ENCODE measurements at regions not wholly inside any gene's neighbourhood (a gene's known extent, or its start where the extent isn't known, plus 50 kb on each side); places are given as distances from the start of the nearest gene placed in this dataset.

DNA sequence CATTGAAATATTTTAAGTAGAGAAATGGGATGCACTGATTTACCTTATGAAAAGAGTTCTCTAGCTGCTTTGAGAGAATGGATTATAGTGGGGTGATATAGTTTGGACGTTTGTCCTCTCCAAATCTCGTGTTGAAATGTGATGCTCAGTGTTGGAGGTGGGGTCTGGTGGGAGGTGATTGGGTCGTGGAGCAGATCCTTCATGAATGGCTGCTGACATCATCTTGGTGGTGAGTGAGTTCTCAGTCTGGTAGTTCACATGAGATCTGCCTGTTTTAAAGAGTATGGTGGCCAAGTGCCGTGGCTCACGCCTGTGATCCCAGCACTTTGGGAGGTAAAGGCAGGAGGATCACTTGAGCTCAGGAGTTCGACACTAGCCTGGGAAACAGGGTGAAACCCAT, 58.7 kb upstream of the SH3RF3 start:
- no peak for FAIRE-seq
- DNase-seq (ENCODE audit: low spot score): no peak

DNA sequence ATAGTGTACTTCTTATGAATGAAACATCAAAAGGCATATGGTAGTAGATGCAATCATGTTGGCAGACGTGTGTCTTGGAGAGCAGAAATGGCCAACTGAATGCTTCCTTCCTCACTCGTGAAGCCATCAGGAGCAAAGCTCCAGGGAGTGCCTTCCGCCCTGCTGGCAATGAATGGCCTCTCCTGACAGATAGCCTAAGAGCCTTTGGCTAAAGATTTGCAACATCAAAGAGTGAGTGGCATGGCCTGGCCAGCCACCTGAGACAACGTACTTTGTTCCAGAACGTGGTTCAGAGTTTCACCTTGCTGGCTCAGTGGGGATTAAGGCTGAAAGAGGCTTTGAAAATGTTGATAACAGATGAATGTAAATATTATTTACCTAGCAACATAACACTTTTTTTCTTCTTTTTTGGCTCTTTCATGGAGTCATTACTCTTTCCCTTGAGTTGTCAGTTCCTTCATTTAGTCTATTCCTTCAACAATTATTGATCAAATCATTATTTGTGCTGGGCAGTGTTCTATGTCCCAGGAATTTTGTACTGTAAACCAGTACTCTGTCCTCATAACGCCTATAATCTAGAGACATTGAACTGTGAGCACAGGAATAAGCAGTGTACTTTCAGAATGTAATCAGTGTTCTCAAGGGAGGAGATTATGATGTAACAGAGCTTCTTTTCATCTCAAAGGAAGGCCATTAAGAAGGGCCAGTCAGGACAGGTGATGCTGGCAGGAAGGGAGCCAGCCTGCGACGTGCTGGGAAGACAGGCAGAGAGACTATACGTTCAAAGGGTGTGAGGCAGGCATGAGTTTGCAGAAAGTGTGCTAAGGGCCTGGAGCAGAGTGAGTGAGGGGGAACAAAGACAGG, 59.4 kb upstream of the SH3RF3 start:
- FAIRE-seq (peak; percentile 58), DNase-seq (ENCODE audit: low spot score) (no peak)

DNA sequence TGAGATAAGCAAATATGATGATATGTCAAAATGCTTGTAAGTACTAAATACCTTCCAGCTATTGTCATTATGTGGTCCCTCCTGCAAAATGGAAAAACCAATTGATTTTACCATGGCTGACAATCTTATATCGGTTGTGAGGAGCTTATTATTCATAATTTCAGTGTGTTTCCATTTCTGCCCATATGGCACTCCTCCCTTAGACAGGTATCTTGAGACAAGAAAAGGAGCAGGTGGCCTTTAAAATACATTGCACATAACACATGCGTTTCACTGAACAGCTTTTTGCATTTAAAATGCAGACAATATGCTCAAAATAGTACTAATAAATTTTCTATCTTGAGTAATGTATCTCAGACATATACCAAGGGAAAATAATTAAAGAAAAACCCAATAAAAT, 60.2 kb upstream of the SH3RF3 start:
- FAIRE-seq (no peak), DNase-seq (ENCODE audit: low spot score) (no peak)

DNA sequence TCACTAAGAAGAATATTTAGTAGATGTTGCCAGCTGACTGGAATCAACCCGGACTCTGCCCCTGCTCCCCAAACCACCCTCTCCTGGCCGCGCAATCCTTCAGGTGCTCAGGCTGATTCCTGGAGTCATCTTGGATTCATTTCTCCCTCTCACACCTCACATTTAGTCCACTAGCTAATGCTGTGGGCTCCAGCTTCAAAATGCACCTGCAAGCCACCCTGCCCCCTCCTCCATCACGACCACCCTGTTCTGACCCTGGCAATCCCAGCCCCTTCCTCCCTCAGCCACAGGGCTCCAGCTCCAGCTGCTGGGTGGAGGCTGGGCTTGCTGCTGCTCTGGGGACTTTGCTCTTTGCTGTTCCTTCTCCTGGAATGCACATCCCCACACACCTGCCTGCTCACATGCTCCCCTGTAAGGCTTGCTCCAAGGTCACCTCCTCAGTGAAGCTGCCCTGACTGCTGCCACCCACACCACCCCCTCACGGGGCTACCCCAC, 61.3 kb upstream of the SH3RF3 start:
- no peak for FAIRE-seq
- no peak for DNase-seq (ENCODE audit: low spot score)

DNA sequence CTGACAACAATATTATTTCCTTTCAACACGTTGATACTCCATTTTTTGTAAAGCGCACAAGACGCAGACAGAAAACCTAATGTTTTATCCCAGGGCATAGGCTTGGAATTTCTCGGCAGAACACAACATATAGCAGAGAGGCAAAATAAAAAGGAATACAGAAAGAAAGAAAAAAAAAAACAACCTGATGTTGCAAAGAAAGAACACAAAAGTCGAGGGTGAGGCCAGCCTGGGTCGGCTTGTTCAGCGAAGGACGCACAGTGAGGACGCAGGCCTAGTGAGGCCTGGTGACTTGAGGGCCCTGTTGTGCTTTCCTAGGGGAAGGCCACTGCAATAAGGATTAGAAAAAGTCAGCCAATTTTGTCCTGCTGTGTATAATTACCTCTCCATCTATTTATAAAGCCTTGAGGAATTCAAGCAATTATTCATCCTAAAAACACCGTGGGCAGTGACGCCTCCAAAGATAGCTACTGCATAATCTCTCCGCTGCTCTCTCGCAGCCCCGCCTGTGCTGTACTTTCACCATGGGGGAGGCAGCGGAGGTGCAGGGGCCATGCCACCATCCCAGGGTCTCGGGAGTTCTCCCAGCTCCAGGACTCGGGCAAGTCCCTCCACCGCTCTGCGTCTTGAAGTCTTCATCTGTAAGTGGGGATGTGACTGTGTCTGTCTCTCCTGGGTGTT, 61.9 kb upstream of the SH3RF3 start:
- DNase-seq (ENCODE audit: low spot score) (no peak), FAIRE-seq (no peak)

DNA sequence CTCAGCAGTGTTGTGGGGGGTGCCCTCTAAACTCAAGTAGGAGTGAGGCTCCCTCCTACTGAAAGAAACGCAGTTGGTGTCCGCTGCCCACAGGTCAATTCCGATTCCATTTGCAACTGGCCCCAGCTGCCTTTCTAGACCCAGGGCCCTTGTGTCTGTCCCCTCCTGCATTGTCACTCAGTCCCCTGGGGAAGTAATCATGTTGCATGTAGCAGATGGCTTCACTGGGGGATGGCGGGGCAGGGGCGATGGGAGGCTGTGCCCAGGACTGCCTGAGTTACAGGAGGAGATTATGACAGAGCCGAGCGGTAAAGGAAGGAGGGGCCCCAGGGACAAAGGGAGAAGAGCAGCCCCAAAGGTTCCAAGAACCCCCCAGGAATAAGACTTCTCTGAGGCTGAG, 62.5 kb upstream of the SH3RF3 start:
- FAIRE-seq (no peak), DNase-seq (ENCODE audit: low spot score) (no peak)

DNA sequence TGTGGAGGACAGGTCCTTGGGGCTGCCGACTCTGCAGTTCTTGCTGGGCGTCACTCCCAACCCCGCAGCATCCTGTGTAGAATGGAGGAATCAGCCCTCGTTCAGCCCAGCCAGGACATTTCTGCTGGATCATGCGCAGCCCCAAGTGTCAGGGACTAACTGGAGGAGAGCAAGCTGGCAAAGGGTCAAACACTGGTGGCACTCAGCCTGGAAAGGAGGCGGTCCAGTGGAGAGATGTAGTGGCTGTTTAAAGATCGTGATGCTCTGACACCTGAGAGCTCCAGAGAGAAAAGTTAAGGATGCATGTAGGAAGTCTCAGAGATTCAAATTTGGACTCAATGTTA, 63.6 kb upstream of the SH3RF3 start:
- DNase-seq (ENCODE audit: low spot score) (no peak), FAIRE-seq (no peak)

DNA sequence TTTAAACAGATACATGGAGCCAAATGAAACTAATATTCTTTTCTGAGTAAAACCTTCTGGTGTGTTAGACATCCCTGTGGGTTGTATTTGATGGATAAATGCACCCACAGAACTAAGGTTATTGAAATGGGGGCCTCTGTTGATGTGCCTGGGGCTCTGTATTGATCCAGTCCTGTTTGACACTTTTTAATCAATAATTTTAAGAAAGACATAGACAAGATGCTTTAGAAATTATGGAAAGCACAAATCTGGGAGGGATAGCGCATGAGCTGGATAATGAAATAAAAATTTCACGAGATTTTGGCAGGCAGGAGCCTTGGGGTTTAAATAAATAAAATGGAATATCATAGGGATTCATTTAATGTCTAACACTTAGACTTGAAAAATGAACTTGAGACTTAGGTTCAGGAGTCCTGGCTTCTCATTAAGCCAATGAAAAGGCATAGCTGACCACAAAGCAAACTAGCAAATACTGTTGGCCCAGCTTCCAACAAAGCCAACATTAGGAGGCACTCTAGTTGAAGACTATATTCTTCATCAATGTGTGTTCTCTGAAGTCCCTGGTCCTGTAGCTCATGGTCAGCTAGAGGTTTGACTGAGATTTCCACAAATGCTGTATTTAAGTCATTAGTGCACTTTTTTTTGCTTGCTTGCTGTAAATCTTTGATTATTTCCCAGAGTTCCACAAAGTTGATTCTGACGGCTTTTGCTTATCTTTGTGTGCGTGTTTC, 64.2 kb upstream of the SH3RF3 start:
- DNase-seq (ENCODE audit: low spot score) (no peak), FAIRE-seq (no peak)

DNA sequence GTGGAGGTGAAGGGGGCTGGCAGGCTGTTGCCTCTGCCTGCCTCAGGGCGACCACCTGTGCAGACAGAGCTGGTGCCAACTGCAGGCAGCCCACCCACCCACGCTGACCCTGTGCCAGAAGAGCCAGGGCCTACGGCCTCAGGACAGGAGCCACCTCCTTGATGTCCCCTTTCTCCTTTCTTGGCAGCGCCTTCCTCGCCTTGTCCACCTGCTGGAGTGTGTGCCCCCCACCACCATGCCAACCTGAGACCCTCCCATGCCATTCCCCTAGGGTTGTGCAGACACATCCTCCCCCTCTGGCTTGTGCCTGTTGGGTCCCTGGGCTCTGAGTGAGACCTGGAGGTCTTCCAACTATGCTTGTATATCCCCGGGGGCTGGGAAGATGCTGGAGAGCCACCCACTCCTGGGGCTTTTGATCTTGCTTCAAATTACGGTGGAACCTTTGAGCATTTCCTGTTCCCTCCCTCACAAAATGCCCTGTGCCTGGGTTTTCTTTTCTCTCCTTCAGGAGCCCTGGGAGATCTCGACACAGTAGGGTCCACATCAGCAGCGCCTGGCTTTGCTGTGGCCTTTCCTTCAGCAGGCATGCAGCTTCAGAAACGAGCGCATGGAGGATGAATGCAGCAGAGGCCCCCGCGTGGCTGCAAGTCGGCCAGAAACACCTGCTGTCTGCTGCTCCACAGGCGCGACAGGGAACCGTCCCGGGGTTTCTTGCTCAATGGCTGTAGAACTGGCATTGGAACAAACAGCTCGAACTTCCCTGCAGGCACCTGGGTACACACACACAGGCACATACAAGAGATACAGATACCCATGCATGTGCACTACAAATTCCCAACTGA, 65.9 kb upstream of the SH3RF3 start:
- DNase-seq (ENCODE audit: low spot score) (peak; percentile 32), FAIRE-seq (no peak)

DNA sequence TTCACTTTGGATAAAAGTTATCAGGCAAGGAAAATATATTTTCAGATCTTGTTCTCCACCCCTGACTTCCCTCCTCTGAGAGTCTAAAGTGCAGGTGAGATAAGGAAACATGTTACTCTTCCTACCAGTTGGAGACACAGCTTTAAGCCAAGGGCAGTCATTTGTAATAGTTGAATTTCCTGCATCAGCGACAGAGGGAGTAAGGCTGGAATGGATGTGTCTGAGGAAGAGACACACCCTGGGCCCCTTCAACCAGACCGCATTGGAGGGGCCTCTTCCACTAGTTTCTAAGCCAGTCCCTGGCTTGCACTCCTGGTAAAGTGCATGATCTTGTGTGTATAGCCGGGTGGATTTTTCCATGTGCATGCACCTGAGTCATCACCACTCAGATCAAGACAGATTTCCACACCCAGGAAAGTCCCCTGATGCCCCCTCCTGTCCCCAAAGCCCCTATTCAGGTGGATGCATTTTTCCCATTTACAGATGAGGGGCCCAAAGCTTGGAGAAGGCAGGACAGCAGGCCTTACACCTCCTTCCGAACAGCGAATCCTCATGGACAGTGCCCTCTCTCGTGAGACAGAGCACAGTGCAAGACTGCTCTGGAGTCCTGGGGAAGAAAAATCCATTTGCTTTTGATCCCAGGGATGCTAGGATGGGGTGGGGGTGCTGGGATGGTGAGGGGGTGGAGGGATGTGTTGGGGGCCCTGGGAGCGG, 66.7 kb upstream of the SH3RF3 start:
- DNase-seq (ENCODE audit: low spot score): no peak
- no peak for FAIRE-seq

DNA sequence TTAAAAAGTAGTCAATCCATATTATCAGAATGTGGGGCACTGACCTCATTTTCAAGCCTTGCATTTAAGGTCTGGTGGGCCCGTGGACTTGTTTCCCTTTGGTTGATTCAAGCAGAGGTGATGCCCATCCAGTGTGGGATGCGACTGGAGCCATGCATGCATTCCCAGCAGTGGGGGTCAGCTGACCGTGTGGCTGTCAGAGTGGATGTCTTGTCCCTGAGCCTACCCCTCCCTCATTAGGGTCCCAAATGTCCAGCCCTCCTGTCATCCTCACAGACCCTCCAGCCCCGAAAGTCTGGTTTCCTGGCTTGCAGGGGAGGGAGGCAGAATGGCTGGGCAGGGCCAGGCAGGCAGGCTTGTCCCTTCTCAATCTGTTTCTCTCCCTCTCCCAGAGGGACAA, 67.3 kb upstream of the SH3RF3 start:
- FAIRE-seq (no peak), DNase-seq (ENCODE audit: low spot score) (no peak)

DNA sequence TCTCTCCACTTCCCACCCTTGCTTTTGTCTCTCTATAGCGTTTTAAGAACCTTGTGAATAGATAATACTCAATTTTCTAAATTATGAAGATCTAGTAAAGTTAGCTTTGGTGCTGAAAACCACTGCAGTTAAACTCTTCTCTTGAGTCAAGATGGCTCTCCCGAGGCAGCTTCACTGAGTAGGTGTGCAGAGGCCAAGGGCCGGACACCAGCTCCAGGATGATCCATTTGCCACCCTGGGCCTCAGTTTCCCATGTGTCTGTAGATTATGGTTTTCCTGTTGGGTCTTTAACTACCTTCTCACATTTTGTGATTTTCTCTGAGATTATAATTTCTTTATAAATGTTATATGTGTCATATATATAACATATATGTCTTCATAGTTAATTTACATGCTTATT, 68.5 kb upstream of the SH3RF3 start:
- DNase-seq (ENCODE audit: low spot score): no peak
- FAIRE-seq: no peak

DNA sequence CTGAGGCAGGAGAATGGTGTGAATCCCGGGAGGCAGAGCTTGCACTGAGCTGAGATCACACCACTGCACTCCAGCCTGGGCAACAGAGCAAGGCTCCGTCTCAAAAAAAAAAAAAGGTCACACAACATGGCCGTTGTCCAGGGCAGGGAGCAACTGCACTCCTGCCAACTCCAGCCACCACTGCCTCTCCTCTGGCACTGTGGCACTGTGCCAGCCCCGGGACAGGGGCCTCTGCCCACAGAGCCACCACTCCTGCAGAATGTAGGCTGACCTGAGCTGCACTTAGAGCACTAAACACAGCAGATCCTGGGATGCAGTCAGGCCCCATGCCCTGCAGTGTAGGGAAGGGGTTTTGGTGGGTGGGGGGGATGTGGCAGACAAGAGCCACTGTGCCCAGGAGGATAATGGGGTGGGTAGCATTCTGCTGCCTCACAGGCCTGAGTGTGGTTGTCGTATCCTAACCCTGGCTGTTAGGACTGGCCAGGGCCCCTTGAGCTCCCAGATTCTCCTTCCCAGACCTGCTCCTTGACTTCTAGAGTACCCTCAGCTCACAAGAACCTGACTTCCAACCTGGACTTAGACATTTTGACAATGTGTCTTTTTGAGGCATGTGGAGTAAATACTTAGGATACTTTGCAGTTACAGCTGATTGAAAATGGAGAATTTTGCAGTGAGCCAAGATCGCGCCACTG, 69.4 kb upstream of the SH3RF3 start:
- FAIRE-seq (no peak), DNase-seq (ENCODE audit: low spot score) (no peak)

DNA sequence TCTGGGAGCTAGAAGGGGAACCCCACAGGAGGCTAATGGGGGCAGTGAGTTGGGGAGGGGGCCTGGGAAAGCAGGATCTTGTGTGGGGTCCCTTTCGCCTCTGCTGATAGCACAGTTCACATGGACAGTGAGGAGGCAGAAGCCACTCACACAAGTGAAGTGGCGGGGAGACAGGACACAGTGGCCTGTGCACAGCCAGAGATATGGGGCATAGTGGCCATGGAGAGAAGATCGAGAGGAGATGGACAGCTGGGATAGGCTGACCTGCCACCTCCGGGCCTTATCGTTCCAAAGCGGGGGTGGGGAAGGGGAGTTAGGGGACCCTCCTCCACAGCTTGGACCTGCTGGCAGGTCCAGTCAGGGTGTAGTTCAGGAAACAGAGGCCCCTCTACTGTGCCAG, 69.8 kb upstream of the EDAR start:
- FAIRE-seq (peak; percentile 13), DNase-seq (ENCODE audit: low spot score) (no peak)

DNA sequence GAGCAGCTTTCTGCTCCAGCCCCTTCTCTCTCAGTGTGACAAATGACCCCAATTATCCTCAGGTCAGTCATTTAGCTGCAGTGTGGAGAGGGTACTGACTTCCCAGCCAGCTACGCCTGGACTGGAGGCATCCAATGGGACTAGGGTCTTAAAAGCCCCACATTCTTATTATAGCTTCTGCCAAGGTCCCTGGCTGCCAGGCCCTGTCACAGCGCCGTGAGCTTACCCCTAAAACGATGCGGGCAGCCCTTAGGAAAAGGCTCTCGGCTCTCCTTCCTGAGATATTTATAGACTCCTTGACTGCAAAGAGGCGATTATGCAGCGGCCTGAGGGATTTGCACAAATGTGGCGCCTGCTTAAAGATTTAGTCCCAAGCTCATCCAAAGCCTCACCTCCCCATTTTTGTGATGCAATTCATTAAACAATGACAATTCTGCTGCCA, 69.2 kb upstream of the EDAR start:
- FAIRE-seq (no peak), DNase-seq (ENCODE audit: low spot score) (no peak)

DNA sequence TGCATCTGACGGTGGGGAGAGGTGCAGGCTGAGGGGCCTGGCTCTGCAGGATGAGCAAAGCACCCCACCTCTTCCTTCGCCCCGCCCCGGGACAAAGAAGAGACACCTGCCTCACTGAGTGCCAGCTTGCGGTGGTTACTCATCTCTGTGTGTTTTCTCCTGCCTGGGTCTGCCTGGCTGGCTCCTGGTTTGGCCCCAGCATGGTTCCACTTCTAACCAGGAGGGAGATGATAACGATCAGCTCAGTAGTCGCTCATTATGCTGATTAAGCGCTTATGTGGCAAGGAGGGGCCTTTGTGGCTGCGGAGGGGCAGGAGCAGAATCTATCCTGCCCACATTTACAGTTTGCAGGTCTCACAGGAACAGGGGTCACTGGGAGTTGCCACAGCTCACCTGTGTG, 68.7 kb upstream of the EDAR start:
- DNase-seq (ENCODE audit: low spot score): no peak
- FAIRE-seq: no peak

DNA sequence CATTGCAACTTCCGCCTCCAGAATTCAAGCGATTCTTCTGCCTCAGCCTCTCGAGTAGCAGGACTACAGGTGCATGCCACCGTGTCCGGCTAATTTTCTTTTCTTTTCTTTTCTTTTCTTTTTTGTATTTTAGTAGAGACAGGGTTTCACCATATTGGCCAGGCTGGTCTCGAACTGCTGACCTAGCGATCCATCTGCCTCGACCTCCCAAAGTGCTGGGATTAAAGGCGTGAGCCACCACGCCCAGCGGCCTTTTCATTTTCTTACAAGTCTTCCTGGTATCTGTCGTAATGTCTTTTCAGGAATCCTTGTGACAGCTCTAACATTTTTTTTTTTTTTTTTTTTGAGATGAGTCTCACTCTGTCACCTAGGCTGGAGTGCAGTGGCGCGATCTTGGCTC, 66.4 kb upstream of the EDAR start:
- no peak for DNase-seq (ENCODE audit: low spot score)
- FAIRE-seq: no peak

DNA sequence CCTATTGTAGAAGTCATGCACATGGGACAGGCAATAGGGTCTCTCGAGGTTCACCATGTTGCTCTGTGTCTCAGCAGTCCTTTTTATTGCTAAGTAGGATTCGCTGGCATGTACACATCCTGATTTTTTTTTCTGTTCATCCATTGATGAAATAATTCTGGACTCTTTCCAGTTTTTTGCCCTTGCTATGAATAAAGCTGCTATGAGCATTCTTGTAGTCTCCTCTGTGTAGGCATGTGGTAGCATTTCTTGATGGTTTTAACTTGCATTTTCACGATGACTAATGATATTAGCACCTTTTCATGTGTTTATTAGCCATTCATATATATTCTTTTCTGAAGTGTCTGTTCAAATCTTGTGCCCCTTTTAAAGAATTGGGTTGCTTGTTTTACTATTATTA, 65.8 kb upstream of the EDAR start:
- no peak for DNase-seq (ENCODE audit: low spot score)
- FAIRE-seq: no peak

DNA sequence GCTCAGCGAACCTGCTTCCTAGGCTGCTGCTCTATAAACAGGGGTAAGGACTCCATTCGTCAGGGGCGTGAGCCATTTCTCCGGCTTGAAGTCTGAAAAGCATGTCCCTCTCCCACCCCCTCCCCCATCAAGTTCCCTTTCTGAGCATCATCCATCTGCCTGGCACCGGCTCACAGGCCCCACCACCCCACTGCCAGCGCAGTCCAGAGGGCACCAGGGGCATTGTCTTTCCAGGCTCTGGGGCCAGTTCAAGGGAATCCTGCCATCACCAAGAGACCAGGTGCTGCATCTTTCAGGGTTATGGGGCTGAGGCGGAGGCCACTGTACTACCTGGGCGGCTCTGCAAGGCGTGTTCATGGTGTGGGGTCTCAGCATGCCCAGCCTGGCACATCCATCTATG, 64.7 kb upstream of the EDAR start:
- DNase-seq (ENCODE audit: low spot score) (no peak), FAIRE-seq (peak; percentile 17)

DNA sequence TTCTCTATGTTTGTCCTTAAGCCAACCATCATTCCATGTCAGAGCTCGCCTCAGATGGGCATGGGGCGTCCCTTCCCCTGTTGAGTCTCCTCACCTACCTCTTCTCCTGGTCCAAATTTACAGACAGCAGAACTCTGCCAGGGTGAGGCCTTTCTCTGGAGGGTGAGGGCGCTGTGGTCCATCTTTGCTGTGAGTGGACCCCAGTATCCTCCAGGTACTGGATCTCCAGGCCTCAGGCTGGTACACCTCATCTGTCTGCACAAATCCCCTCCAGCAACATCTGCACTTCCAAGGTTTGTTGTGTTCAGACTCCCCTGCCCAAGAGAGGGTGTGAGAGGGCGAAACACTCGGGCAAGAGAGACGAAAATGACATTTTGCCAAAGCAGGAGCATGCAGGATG, 63.9 kb upstream of the EDAR start:
- FAIRE-seq: no peak
- no peak for DNase-seq (ENCODE audit: low spot score)

Measured in urothelium cell line (cell line).